Caco-2 (cell line): ENCODE measurements at regions not wholly inside any gene's neighbourhood (a gene's known extent, or its start where the extent isn't known, plus 50 kb on each side); places are given as distances from the start of the nearest gene placed in this dataset.

Source experiments
- BruUV-seq: library from RNA; stranded (reverse); fragments of 400-500 nt; replicated peaks from 2 replicates; lab custom pipeline; 2021; lab: Mats Ljungman, UMichigan
- CTCF ChIA-PET: fragments of 300-600 bp; sonication (Branson Sonifier 250); formaldehyde crosslinking; loops from one replicate; lab custom pipeline; 2022; ENCODE audit warnings: antibody characterized with exemption; lab: Charles Lee
- POLR2A ChIA-PET: fragments of 300-600 bp; sonication (Branson Sonifier 250); formaldehyde crosslinking; loops from one replicate; lab custom pipeline; 2022; ENCODE audit warnings: antibody characterized with exemption; lab: Charles Lee
- DNase-seq, 2 experiments: peaks; one replicate each; pipeline versions ENCODE4 v3.0.0 to v3.0.0-alpha.2; 2020 to 2022
- H3K27me3 ChIP-seq: replicated peaks from 2 replicates; pipeline ENCODE4 v1.6.0; 2011; ENCODE audit warnings: low read length; ENCODE audit not compliant: control insufficient read depth, insufficient read depth
- H3K36me3 ChIP-seq: 2 replicates; pipeline ENCODE4 v1.5.1; 2011; ENCODE audit warnings: low read length; ENCODE audit not compliant: control insufficient read depth, insufficient read depth
- H3K4me1 ChIP-seq: fragments of 250-450 bp; sonication (Bioruptor Pico); 2 replicates; pipeline ENCODE4 v1.5.1; 2020; ENCODE audit warnings: mild to moderate bottlenecking
- H3K4me3 ChIP-seq: 2 replicates; pipeline ENCODE4 v1.5.1; 2011; ENCODE audit warnings: low read depth, mild to moderate bottlenecking, control low read depth, low read length
- H3K9me3 ChIP-seq: fragments of 250-450 bp; sonication (Bioruptor Pico); 2 replicates; pipeline ENCODE4 v1.5.1; 2020; ENCODE audit warnings: mild to moderate bottlenecking, moderate library complexity
- H3K27ac Mint-ChIP-seq: one replicate; pipeline ENCODE4 v1.8.0; 2022; ENCODE audit warnings: mixed read lengths; ENCODE audit not compliant: unreplicated experiment
- H3K27me3 Mint-ChIP-seq: one replicate; pipeline ENCODE4 v1.8.0; 2022; ENCODE audit warnings: mixed read lengths; ENCODE audit not compliant: insufficient read depth, unreplicated experiment
- H3K36me3 Mint-ChIP-seq: one replicate; pipeline ENCODE4 v1.8.0; 2022; ENCODE audit warnings: mild to moderate bottlenecking, mixed read lengths; ENCODE audit not compliant: insufficient read depth, unreplicated experiment
- H3K4me1 Mint-ChIP-seq: one replicate; pipeline ENCODE4 v1.8.0; 2022; ENCODE audit warnings: low read depth, mixed read lengths; ENCODE audit not compliant: unreplicated experiment
- H3K4me3 Mint-ChIP-seq: one replicate; pipeline ENCODE4 v1.8.0; 2022; ENCODE audit warnings: mild to moderate bottlenecking, moderate library complexity, mixed read lengths; ENCODE audit not compliant: unreplicated experiment
- H3K9me3 Mint-ChIP-seq: one replicate; pipeline ENCODE4 v1.8.0; 2022; ENCODE audit warnings: mixed read lengths; ENCODE audit not compliant: unreplicated experiment
- CTCF ChIP-seq, 2 experiments: fragments of 200-600 bp in 1 of 2; IDR thresholded peaks; 1 replicate in 1 of 2; 2 replicates in 1 of 2; pipeline versions ENCODE4 v1.5.1 to v1.8.0; 2011 to 2022; ENCODE audit warnings: antibody characterized with exemption in 1 of 2, control low read depth in 1 of 2, inconsistent platforms in 1 of 2, low read depth in 1 of 2, low read length in 1 of 2, mild to moderate bottlenecking in 1 of 2, moderate library complexity in 1 of 2; ENCODE audit not compliant: insufficient read depth in 1 of 2, severe bottlenecking in 1 of 2, unreplicated experiment in 1 of 2
- intact Hi-C: fragments of 100-400 bp; cut with micrococcal nuclease; formaldehyde crosslinking; loops from one replicate; pipeline ENCODE4 v1.10.0; 2022; ENCODE audit not compliant: unreplicated experiment

GRCh38 chr7:67762516-67762915 is 765.9 kb downstream of the TYW1 start:
- no peaks in the 10 kb centered on the region for H3K27me3 Mint-ChIP-seq
- ChIA-PET CTCF (no interaction called here), POLR2A (no interaction called here)
- H3K4me3 Mint-ChIP-seq, result no peak overlapping the region
- H3K36me3 Mint-ChIP-seq, result no peaks in the 10 kb centered on the region
- intact Hi-C loops, result no loop called here
- H3K4me1 ChIP-seq, result no peaks in the 10 kb centered on the region
- H3K36me3 ChIP-seq, result no peaks in the 10 kb centered on the region
- BruUV-seq, result no TSS peak
- H3K4me1 Mint-ChIP-seq, result no peaks in the 10 kb centered on the region
- TF ChIP-seq CTCF (IDR thresholded peaks at IDR 0.05; ENCODE audit: insufficient read depth in 1 of 2, low read depth in 1 of 2, low read length in 1 of 2, severe bottlenecking in 1 of 2, unreplicated experiment in 1 of 2), result no peak
- H3K27ac Mint-ChIP-seq, result no peak overlapping the region
- peaks cover 10% of the 10 kb centered on the region for H3K9me3 Mint-ChIP-seq
- H3K9me3 ChIP-seq, result no peaks in the 10 kb centered on the region
- H3K4me3 ChIP-seq, result no peak overlapping the region
- no peaks in the 10 kb centered on the region for H3K27me3 ChIP-seq
- DNase-seq, result no peak

- no peak for DNase-seq
- Mint-ChIP-seq H3K27ac (no peak overlapping the region), H3K36me3 (no peaks in the 10 kb centered on the region), H3K4me3 (no peak overlapping the region), H3K4me1 (no peaks in the 10 kb centered on the region), H3K27me3 (no peaks in the 10 kb centered on the region), H3K9me3 (no peaks in the 10 kb centered on the region)
- POLR2A ChIA-PET, result no interaction called here
- intact Hi-C loops, result no loop called here
- BruUV-seq, result no TSS peak
- Histone ChIP-seq H3K4me3 (no peak overlapping the region), H3K36me3 (no peaks in the 10 kb centered on the region), H3K27me3 (no peaks in the 10 kb centered on the region), H3K4me1 (no peaks in the 10 kb centered on the region), H3K9me3 (no peaks in the 10 kb centered on the region)
- CTCF ChIA-PET, result no interaction called here
- TF ChIP-seq CTCF (IDR thresholded peaks at IDR 0.05; ENCODE audit: insufficient read depth in 1 of 2, low read depth in 1 of 2, low read length in 1 of 2, severe bottlenecking in 1 of 2, unreplicated experiment in 1 of 2), result no peak
Observed at GRCh38 chr7:67764289-67764688, 767.7 kb downstream of the TYW1 start.

GRCh38 chr7:67765481-67766175 is 769.0 kb downstream of the TYW1 start:
- Histone ChIP-seq H3K27me3 (no peaks in the 10 kb centered on the region), H3K36me3 (no peaks in the 10 kb centered on the region), H3K9me3 (no peaks in the 10 kb centered on the region), H3K4me1 (no peaks in the 10 kb centered on the region), H3K4me3 (no peak overlapping the region)
- ChIA-PET CTCF (no interaction called here), POLR2A (no interaction called here)
- no peak for DNase-seq
- no peaks in the 10 kb centered on the region for H3K36me3 Mint-ChIP-seq
- no TSS peak for BruUV-seq
- TF ChIP-seq CTCF (IDR thresholded peaks at IDR 0.05; ENCODE audit: insufficient read depth in 1 of 2, low read depth in 1 of 2, low read length in 1 of 2, severe bottlenecking in 1 of 2, unreplicated experiment in 1 of 2), result no peak
- H3K4me3 Mint-ChIP-seq, result no peak overlapping the region
- no peaks in the 10 kb centered on the region for H3K9me3 Mint-ChIP-seq
- H3K27ac Mint-ChIP-seq, result no peak overlapping the region
- H3K27me3 Mint-ChIP-seq, result no peaks in the 10 kb centered on the region
- no peaks in the 10 kb centered on the region for H3K4me1 Mint-ChIP-seq
- intact Hi-C loops, result no loop called here
